Endothelial cell of umbilical vein (primary cell): ENCODE measurements at regions not wholly inside any gene's neighbourhood (a gene's known extent, or its start where the extent isn't known, plus 50 kb on each side); places are given as distances from the start of the nearest gene placed in this dataset.

ENCODE experiments used
- BruUV-seq: library from RNA; stranded (reverse); fragments of 400-500 nt; replicated peaks from 2 replicates; lab custom pipeline; 2021; lab: Mats Ljungman, UMichigan
- CTCF ChIA-PET: fragments of 300-600, 350-600 bp; sonication (Branson Sonifier 250); formaldehyde crosslinking; loops from one replicate; lab custom pipeline; 2021; ENCODE audit warnings: antibody characterized with exemption, inconsistent platforms; lab: Charles Lee
- POLR2A ChIA-PET: fragments of 300-600, 350-600 bp; sonication (Branson Sonifier 250); formaldehyde crosslinking; loops from one replicate; lab custom pipeline; 2021; ENCODE audit warnings: antibody characterized with exemption, inconsistent platforms; lab: Charles Lee
- DNase-seq: peaks from one replicate; pipeline ENCODE4 v3.0.0-alpha.2; 2011; ENCODE audit warnings: low read depth, low spot score
- FAIRE-seq: peaks from 2 replicates; lab custom pipeline; 2011; peaks lifted over from hg19 to GRCh38; lab: Jason Lieb, UNC
- H2AFZ ChIP-seq: 2 replicates; pipeline ENCODE4 v1.6.0; 2012; ENCODE audit warnings: low read depth, low read length, control low read depth, inconsistent platforms
- H3K27ac ChIP-seq: 2 replicates; pipeline ENCODE4 v1.5.1; 2011; ENCODE audit warnings: low read depth, mild to moderate bottlenecking, control low read depth, low read length, moderate library complexity; ENCODE audit not compliant: insufficient read depth
- H3K27me3 ChIP-seq, 2 experiments: 2 replicates each; pipeline versions ENCODE4 v1.6.0 to v1.6.1; 2011; ENCODE audit warnings: low read length in 2 of 2, mixed read lengths in 1 of 2; ENCODE audit not compliant: control insufficient read depth in 2 of 2, insufficient read depth in 2 of 2
- H3K36me3 ChIP-seq, 2 experiments: 2 replicates in 1 of 2; 3 replicates in 1 of 2; pipeline ENCODE4 v1.5.1; 2011; ENCODE audit warnings: low read length in 2 of 2, mild to moderate bottlenecking in 1 of 2, moderate library complexity in 1 of 2; ENCODE audit not compliant: control insufficient read depth in 2 of 2, insufficient read depth in 2 of 2; ENCODE audit errors: extremely low read depth in 1 of 2
- H3K4me1 ChIP-seq: 3 replicates; pipeline ENCODE4 v1.5.1; 2011; ENCODE audit warnings: mild to moderate bottlenecking, low read length; ENCODE audit not compliant: control insufficient read depth, insufficient read depth; ENCODE audit errors: extremely low read depth
- H3K4me2 ChIP-seq: 2 replicates; pipeline ENCODE4 v1.6.1; 2011; ENCODE audit warnings: low read length, control low read depth, mixed read lengths; ENCODE audit not compliant: insufficient read depth
- H3K4me3 ChIP-seq, 3 experiments: fragments of 200-600 bp in 1 of 3; sonication (generic), shearing (Covaris generic) in 1 of 3; replicated peaks in 1 of 3; 2 replicates each; pipeline ENCODE4 v1.5.1; 2011 to 2016; ENCODE audit warnings: control low read depth in 3 of 3, low read length in 3 of 3, mild to moderate bottlenecking in 2 of 3, inconsistent platforms in 1 of 3, low read depth in 1 of 3, moderate library complexity in 1 of 3; ENCODE audit not compliant: insufficient read depth in 1 of 3
- H3K79me2 ChIP-seq: 2 replicates; pipeline ENCODE4 v1.6.0; 2012; ENCODE audit warnings: low read length, inconsistent platforms; ENCODE audit not compliant: control insufficient read depth, insufficient read depth
- H3K9ac ChIP-seq: replicated peaks from 2 replicates; pipeline ENCODE3; 2011; ENCODE audit warnings: low read length, control low read depth; ENCODE audit not compliant: insufficient read depth; ENCODE audit errors: extremely low read depth
- H3K9me1 ChIP-seq: replicated peaks from 3 replicates; pipeline ENCODE4 v1.6.0; 2011; ENCODE audit warnings: mild to moderate bottlenecking, low read length; ENCODE audit not compliant: control insufficient read depth, insufficient read depth; ENCODE audit errors: extremely low read depth
- H3K9me3 ChIP-seq: replicated peaks from 2 replicates; pipeline ENCODE4 v1.5.1; 2012; ENCODE audit warnings: low read length, inconsistent platforms; ENCODE audit not compliant: control insufficient read depth, insufficient read depth
- H4K20me1 ChIP-seq: replicated peaks from 2 replicates; pipeline ENCODE3; 2011; ENCODE audit warnings: mild to moderate bottlenecking, low read length; ENCODE audit not compliant: control insufficient read depth, insufficient read depth; ENCODE audit errors: extremely low read depth
- EZH2 ChIP-seq: IDR thresholded peaks from 2 replicates; pipeline ENCODE4 v1.6.1; 2012; ENCODE audit warnings: borderline replicate concordance, low read depth, mild to moderate bottlenecking, moderate library complexity, low read length, inconsistent platforms; ENCODE audit not compliant: severe bottlenecking
- FOS ChIP-seq: IDR thresholded peaks from 2 replicates; pipeline ENCODE4 v1.6.1; 2011; ENCODE audit warnings: mild to moderate bottlenecking, low read length, moderate library complexity, borderline replicate concordance; ENCODE audit not compliant: insufficient read depth
- GATA2 ChIP-seq: IDR thresholded peaks from 2 replicates; pipeline ENCODE4 v1.7.0; 2011; ENCODE audit warnings: low read depth, mild to moderate bottlenecking, moderate library complexity, mixed read lengths, low read length; ENCODE audit not compliant: insufficient read length, insufficient read depth
- JUN ChIP-seq: IDR thresholded peaks from 2 replicates; pipeline ENCODE4 v1.6.1; 2011; ENCODE audit warnings: borderline replicate concordance, low read depth; ENCODE audit not compliant: insufficient read length, insufficient read depth
- MAX ChIP-seq: IDR thresholded peaks from 2 replicates; pipeline ENCODE4 v1.6.1; 2011; ENCODE audit not compliant: insufficient read depth, insufficient read length
- MYC ChIP-seq: IDR thresholded peaks from one replicate; pipeline ENCODE4 v1.6.1; 2011; ENCODE audit warnings: mild to moderate bottlenecking, low read depth, low read length
- POLR2A ChIP-seq: IDR thresholded peaks from 2 replicates; pipeline ENCODE4 v1.6.1; 2012; ENCODE audit warnings: low read depth, mild to moderate bottlenecking, control low read depth, low read length
- POLR2AphosphoS5 ChIP-seq: IDR thresholded peaks from 2 replicates; pipeline ENCODE4 v1.6.1; 2012; ENCODE audit warnings: low read depth, mild to moderate bottlenecking, control low read depth, low read length, moderate library complexity; ENCODE audit not compliant: insufficient read depth
- dilution Hi-C: fragments of 300-500 bp; cut with MboI; formaldehyde crosslinking; loops from one replicate; pipeline ENCODE4 v1.15.0; 2019; ENCODE audit warnings: low sequenced_read_pairs; ENCODE audit not compliant: extremely low pct_ligation_motif_present
- intact Hi-C: fragments of 100-400 bp; cut with micrococcal nuclease; formaldehyde crosslinking; loops from one replicate; pipeline ENCODE4 v1.10.0; 2022
- TF ChIP-seq, protein P1 (sequence below), 2 donors: IDR thresholded peaks; 1 replicate in 1 of 2; 2 replicates in 1 of 2; pipeline ENCODE4 v1.5.1; 2011; ENCODE audit warnings: low read length in 2 of 2, mild to moderate bottlenecking in 2 of 2, moderate library complexity in 2 of 2, control low read depth in 1 of 2, inconsistent platforms in 1 of 2, low read depth in 1 of 2; ENCODE audit not compliant: insufficient read depth in 1 of 2; ENCODE audit errors: extremely low read depth in 1 of 2

- H2AFZ ChIP-seq, result no peak overlapping the region
- no TSS peak for BruUV-seq
- H3K27me3 ChIP-seq, result peaks cover 0 to 1% of the 10 kb centered on the region in 2 experiments
- ChIA-PET POLR2A (interaction anchor here (0.7 kb wide), 1 partner anchor 512 kb away, joined by 3 read pairs; no protein-coding TSS in a partner anchor), CTCF (no interaction called here)
- FAIRE-seq, result no peak
- H3K9ac ChIP-seq, result no peak overlapping the region
- no peaks in the 10 kb centered on the region for H3K9me3 ChIP-seq
- no peak for TF ChIP-seq MYC
- TF ChIP-seq POLR2AphosphoS5, result no peak
- no peak for TF ChIP-seq MAX
- TF ChIP-seq POLR2A, result no peak
- TF ChIP-seq, protein P1, sequence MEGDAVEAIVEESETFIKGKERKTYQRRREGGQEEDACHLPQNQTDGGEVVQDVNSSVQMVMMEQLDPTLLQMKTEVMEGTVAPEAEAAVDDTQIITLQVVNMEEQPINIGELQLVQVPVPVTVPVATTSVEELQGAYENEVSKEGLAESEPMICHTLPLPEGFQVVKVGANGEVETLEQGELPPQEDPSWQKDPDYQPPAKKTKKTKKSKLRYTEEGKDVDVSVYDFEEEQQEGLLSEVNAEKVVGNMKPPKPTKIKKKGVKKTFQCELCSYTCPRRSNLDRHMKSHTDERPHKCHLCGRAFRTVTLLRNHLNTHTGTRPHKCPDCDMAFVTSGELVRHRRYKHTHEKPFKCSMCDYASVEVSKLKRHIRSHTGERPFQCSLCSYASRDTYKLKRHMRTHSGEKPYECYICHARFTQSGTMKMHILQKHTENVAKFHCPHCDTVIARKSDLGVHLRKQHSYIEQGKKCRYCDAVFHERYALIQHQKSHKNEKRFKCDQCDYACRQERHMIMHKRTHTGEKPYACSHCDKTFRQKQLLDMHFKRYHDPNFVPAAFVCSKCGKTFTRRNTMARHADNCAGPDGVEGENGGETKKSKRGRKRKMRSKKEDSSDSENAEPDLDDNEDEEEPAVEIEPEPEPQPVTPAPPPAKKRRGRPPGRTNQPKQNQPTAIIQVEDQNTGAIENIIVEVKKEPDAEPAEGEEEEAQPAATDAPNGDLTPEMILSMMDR (IDR thresholded peaks at IDR 0.05; ENCODE audit: extremely low read depth in 1 of 2, insufficient read depth in 1 of 2, low read depth in 1 of 2, low read length in 2 of 2), result no peak
- no peak for TF ChIP-seq GATA2
- no peak for TF ChIP-seq EZH2
- TF ChIP-seq FOS, result no peak
- no peak for TF ChIP-seq JUN
- no peaks in the 10 kb centered on the region for H3K79me2 ChIP-seq
- no peak overlapping the region for H3K27ac ChIP-seq
- H3K4me3 ChIP-seq, result no peak overlapping the region
- no peaks in the 10 kb centered on the region for H3K36me3 ChIP-seq
- no peaks in the 10 kb centered on the region for H3K9me1 ChIP-seq
- intact Hi-C loops (no loop called here), dilution Hi-C loops (no loop called here)
- H3K4me2 ChIP-seq, result no peak overlapping the region
- H3K4me1 ChIP-seq, result no peaks in the 10 kb centered on the region
- no peak for DNase-seq
- no peaks in the 10 kb centered on the region for H4K20me1 ChIP-seq
These were observed 74.7 kb downstream of the FOXB2 start for GRCh38 chr9:77094150-77094549.
